Breast epithelium (tissue), 3 donors: ENCODE measurements at regions not wholly inside any gene's neighbourhood (a gene's known extent, or its start where the extent isn't known, plus 50 kb on each side); places are given as distances from the start of the nearest gene placed in this dataset.

Experiments used
- POLR2AphosphoS5 ChIP-seq, 3 donors: sonication (generic); formaldehyde crosslinking; IDR thresholded peaks; one replicate each; pipeline ENCODE4 v1.6.1; 2017; ENCODE audit warnings: antibody characterized with exemption in 3 of 3
- TF ChIP-seq, protein P1 (sequence below), 3 donors: fragments of 450-650 bp; IDR thresholded peaks; one replicate each; pipeline ENCODE4 v1.5.1; 2016 to 2017; ENCODE audit warnings: antibody characterized with exemption in 3 of 3, mild to moderate bottlenecking in 3 of 3, moderate library complexity in 3 of 3

DNA sequence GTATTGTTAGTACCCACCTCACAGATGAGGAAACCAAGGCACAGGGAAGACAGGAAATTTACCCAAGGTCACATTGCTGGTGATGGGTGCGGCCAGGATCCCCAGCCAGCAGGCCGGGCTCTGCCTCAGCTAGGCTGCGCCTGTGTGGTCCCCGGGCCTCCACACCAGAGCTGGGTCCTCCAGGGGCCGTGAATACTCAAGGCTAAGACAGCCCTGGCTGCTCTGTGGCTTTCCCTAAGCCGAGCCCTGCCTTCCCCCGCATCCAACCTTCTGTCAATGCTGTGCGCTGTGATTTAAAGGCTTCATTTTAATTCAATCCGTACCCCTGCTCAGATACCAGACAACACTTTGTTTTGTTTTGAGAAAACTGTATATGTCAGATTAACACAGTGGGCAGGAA is 246.7 kb downstream of the TTLL2 start:
- TF ChIP-seq, protein P1, sequence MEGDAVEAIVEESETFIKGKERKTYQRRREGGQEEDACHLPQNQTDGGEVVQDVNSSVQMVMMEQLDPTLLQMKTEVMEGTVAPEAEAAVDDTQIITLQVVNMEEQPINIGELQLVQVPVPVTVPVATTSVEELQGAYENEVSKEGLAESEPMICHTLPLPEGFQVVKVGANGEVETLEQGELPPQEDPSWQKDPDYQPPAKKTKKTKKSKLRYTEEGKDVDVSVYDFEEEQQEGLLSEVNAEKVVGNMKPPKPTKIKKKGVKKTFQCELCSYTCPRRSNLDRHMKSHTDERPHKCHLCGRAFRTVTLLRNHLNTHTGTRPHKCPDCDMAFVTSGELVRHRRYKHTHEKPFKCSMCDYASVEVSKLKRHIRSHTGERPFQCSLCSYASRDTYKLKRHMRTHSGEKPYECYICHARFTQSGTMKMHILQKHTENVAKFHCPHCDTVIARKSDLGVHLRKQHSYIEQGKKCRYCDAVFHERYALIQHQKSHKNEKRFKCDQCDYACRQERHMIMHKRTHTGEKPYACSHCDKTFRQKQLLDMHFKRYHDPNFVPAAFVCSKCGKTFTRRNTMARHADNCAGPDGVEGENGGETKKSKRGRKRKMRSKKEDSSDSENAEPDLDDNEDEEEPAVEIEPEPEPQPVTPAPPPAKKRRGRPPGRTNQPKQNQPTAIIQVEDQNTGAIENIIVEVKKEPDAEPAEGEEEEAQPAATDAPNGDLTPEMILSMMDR (IDR thresholded peaks at IDR 0.05), result no peak
- TF ChIP-seq POLR2AphosphoS5 (IDR thresholded peaks at IDR 0.05), result no peak
